MM.1S (cell line): ENCODE measurements at regions not wholly inside any gene's neighbourhood (a gene's known extent, or its start where the extent isn't known, plus 50 kb on each side); places are given as distances from the start of the nearest gene placed in this dataset.
"Not testable (repeated sequence)": the region's sequence is repeated elsewhere in the genome, so short reads cannot be mapped to it uniquely, and the experiment has no call there.

Experiments used
- EZH2phosphoT487 ChIP-seq: fragments of 300-600 bp; sonication (generic); IDR thresholded peaks from 2 replicates; pipeline ENCODE4 v1.6.1; 2018; ENCODE audit warnings: antibody characterized with exemption, low read length
- TF ChIP-seq, protein P1 (sequence below): fragments of 300-600 bp; sonication (generic); IDR thresholded peaks from 2 replicates; pipeline ENCODE4 v1.5.1; 2016; ENCODE audit warnings: antibody characterized with exemption, low read length, mixed read lengths

DNA sequence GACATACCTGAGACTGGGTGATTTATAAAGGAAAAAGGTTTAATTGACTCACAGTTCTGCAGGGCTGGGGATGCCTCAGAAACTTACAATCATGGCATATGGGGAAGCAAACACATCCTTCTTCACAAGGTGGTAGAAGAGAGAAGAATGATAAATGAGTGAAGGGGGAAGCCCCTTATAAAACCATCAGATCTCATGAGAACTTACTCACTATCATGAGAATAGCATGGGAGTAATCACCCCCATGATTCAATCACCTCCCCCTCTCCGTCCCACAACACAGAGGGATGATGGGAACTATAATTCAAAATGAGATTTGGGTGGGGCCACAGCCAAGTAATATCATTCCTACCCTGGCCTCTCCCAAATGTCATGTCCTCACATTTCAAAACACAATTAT is 1206.0 kb upstream of the CELF4 start:
- TF ChIP-seq, protein P1, sequence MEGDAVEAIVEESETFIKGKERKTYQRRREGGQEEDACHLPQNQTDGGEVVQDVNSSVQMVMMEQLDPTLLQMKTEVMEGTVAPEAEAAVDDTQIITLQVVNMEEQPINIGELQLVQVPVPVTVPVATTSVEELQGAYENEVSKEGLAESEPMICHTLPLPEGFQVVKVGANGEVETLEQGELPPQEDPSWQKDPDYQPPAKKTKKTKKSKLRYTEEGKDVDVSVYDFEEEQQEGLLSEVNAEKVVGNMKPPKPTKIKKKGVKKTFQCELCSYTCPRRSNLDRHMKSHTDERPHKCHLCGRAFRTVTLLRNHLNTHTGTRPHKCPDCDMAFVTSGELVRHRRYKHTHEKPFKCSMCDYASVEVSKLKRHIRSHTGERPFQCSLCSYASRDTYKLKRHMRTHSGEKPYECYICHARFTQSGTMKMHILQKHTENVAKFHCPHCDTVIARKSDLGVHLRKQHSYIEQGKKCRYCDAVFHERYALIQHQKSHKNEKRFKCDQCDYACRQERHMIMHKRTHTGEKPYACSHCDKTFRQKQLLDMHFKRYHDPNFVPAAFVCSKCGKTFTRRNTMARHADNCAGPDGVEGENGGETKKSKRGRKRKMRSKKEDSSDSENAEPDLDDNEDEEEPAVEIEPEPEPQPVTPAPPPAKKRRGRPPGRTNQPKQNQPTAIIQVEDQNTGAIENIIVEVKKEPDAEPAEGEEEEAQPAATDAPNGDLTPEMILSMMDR = not testable (repeated sequence)
- TF ChIP-seq EZH2phosphoT487 = not testable (repeated sequence)
